C4-2B (cell line): ENCODE measurements at regions not wholly inside any gene's neighbourhood (a gene's known extent, or its start where the extent isn't known, plus 50 kb on each side); places are given as distances from the start of the nearest gene placed in this dataset.

ENCODE experiments used
- H3K27ac ChIP-seq: fragments of 450-650 bp; 2 replicates; pipeline ENCODE4 v1.5.1; 2017
- CTCF ChIP-seq: fragments of 450-650 bp; conservative IDR thresholded peaks from 2 replicates; pipeline ENCODE4 v1.5.1; 2017; ENCODE audit warnings: mild to moderate bottlenecking
- ZFX ChIP-seq: fragments of 450-650 bp; IDR thresholded peaks from 2 replicates; pipeline ENCODE4 v1.6.1; 2017

- H3K27ac ChIP-seq = no peak overlapping the region
- TF ChIP-seq CTCF (no peak), ZFX (no peak)
Observed at GRCh38 chr2:147353072-147353381, 491.8 kb upstream of the ACVR2A start.

- no peak for TF ChIP-seq ZFX
- TF ChIP-seq CTCF = no peak
- H3K27ac ChIP-seq = no peak overlapping the region
Observed at GRCh38 chr2:147352264-147353071, 492.4 kb upstream of the ACVR2A start.

DNA sequence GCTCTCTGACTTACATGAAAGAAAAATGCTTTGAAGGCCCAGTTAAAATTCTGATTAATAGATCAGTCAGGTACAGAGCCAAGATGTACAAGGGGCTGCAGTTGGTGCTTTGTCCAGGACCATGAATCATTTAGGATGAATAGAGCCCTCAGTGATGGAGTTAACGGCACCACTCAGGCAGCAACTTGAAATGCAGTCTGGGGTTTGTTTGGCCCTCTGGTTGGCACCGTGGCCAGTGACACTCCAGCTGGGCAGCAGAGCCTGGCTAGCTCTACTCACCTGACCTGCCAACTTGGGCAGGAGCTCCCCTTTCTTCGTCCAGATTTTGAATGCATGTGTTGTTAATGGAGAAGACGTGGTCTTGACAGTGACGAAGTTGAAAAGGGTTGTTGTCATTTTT lies 493.0 kb upstream of the ACVR2A start:
- H3K27ac ChIP-seq = no peak overlapping the region
- no peak for TF ChIP-seq ZFX
- TF ChIP-seq CTCF = no peak

- TF ChIP-seq CTCF (no peak), ZFX (no peak)
- H3K27ac ChIP-seq = no peak overlapping the region
Observed at GRCh38 chr2:147348931-147349555, 495.8 kb upstream of the ACVR2A start.

- H3K27ac ChIP-seq = no peak overlapping the region
- no peak for TF ChIP-seq ZFX
- TF ChIP-seq CTCF = no peak
Observed at GRCh38 chr2:147346142-147346541, 498.7 kb upstream of the ACVR2A start.

GRCh38 chr2:147345246-147345645 lies 499.6 kb upstream of the ACVR2A start:
- TF ChIP-seq ZFX (no peak), CTCF (no peak)

GRCh38 chr2:147342329-147342728 lies 502.5 kb upstream of the ACVR2A start:
- no peak overlapping the region for H3K27ac ChIP-seq
- no peak for TF ChIP-seq CTCF
- no peak for TF ChIP-seq ZFX

More at GRCh38 chr2:147345246-147345645, 499.6 kb upstream of the ACVR2A start:
- H3K27ac ChIP-seq = no peak overlapping the region
